ENCODE measurements at regions not wholly inside any gene's neighbourhood (a gene's known extent, or its start where the extent isn't known, plus 50 kb on each side); places are given as distances from the start of the nearest gene placed in this dataset.

GRCh38 chr4:187193141-187193540 lies 469.5 kb upstream of the FAT1 start (continued):
- TF ChIP-seq, protein P1, sequence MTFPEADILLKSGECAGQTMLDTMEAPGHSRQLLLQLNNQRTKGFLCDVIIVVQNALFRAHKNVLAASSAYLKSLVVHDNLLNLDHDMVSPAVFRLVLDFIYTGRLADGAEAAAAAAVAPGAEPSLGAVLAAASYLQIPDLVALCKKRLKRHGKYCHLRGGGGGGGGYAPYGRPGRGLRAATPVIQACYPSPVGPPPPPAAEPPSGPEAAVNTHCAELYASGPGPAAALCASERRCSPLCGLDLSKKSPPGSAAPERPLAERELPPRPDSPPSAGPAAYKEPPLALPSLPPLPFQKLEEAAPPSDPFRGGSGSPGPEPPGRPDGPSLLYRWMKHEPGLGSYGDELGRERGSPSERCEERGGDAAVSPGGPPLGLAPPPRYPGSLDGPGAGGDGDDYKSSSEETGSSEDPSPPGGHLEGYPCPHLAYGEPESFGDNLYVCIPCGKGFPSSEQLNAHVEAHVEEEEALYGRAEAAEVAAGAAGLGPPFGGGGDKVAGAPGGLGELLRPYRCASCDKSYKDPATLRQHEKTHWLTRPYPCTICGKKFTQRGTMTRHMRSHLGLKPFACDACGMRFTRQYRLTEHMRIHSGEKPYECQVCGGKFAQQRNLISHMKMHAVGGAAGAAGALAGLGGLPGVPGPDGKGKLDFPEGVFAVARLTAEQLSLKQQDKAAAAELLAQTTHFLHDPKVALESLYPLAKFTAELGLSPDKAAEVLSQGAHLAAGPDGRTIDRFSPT (tag by site-specific recombination; IDR thresholded peaks at IDR 0.05): no peak
- TF ChIP-seq RBAK (tag by site-specific recombination; IDR thresholded peaks at IDR 0.05): no peak

DNA sequence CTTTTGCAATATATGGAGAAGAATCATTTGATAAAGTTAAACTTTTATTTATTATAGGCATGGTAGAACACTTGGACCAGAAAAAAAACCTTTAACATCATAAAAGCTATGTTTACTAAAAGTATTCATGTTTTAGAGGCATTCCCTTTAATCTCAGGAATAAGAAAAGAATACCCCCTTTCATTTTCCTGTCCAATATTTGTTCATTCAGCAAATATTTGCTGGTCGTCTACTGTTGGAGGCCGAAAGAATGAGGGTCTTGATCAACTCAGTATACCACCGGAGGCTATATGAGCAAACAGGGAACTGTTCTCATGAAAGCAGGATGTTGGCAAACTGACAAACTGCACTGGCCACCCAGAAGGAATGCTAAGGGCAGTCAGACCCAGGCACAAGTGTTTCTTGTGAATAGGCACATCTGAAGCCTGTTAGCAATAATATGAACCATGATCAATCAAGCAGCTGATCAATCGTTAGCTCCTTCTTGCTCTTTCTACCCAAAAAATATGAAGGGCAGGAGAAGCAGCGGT lies 480.8 kb upstream of the FAT1 start:
- H3K4me1 ChIP-seq (ENCODE audit: control insufficient read depth, insufficient read depth, low read length): no peaks in the 10 kb centered on the region
- H3K4me3 ChIP-seq (ENCODE audit: low read depth, low read length): no peak overlapping the region
- TF ChIP-seq ZNF670 (tag by site-specific recombination; IDR thresholded peaks at IDR 0.05; ENCODE audit: low read depth) (no peak), ZNF561 (tag by site-specific recombination; IDR thresholded peaks at IDR 0.05; ENCODE audit: borderline replicate concordance) (no peak), ZNF658 (tag by site-specific recombination; IDR thresholded peaks at IDR 0.05) (no peak), ZNF473 (tag by site-specific recombination; IDR thresholded peaks at IDR 0.05) (no peak), ZNF341 (tag by site-specific recombination; IDR thresholded peaks at IDR 0.05; ENCODE audit: low read depth) (no peak), PRDM1 (tag by site-specific recombination; IDR thresholded peaks at IDR 0.05) (no peak), YY2 (tag by site-specific recombination; IDR thresholded peaks at IDR 0.05) (no peak), ZNF211 (tag by site-specific recombination; IDR thresholded peaks at IDR 0.05; ENCODE audit: low read depth) (no peak), ZNF777 (tag by site-specific recombination; IDR thresholded peaks at IDR 0.05; ENCODE audit: borderline replicate concordance) (no peak), ZNF596 (tag by site-specific recombination; IDR thresholded peaks at IDR 0.05) (no peak), ZNF354C (tag by site-specific recombination; IDR thresholded peaks at IDR 0.05; ENCODE audit: borderline replicate concordance, low read depth) (no peak), ZNF37A (tag by site-specific recombination; IDR thresholded peaks at IDR 0.05) (no peak), FEZF1 (tag by site-specific recombination; IDR thresholded peaks at IDR 0.05) (no peak), MEIS1 (CRISPR knock-in tag; IDR thresholded peaks at IDR 0.05; ENCODE audit: borderline replicate concordance) (no peak), ZNF10 (tag by site-specific recombination; IDR thresholded peaks at IDR 0.05) (no peak)
- TF ChIP-seq, protein P2, sequence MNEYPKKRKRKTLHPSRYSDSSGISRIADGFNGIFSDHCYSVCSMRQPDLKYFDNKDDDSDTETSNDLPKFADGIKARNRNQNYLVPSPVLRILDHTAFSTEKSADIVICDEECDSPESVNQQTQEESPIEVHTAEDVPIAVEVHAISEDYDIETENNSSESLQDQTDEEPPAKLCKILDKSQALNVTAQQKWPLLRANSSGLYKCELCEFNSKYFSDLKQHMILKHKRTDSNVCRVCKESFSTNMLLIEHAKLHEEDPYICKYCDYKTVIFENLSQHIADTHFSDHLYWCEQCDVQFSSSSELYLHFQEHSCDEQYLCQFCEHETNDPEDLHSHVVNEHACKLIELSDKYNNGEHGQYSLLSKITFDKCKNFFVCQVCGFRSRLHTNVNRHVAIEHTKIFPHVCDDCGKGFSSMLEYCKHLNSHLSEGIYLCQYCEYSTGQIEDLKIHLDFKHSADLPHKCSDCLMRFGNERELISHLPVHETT (tag by site-specific recombination; IDR thresholded peaks at IDR 0.05): no peak
- TF ChIP-seq, protein P3, sequence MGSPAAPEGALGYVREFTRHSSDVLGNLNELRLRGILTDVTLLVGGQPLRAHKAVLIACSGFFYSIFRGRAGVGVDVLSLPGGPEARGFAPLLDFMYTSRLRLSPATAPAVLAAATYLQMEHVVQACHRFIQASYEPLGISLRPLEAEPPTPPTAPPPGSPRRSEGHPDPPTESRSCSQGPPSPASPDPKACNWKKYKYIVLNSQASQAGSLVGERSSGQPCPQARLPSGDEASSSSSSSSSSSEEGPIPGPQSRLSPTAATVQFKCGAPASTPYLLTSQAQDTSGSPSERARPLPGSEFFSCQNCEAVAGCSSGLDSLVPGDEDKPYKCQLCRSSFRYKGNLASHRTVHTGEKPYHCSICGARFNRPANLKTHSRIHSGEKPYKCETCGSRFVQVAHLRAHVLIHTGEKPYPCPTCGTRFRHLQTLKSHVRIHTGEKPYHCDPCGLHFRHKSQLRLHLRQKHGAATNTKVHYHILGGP (tag by site-specific recombination; IDR thresholded peaks at IDR 0.05): no peak
- TF ChIP-seq, protein P4, sequence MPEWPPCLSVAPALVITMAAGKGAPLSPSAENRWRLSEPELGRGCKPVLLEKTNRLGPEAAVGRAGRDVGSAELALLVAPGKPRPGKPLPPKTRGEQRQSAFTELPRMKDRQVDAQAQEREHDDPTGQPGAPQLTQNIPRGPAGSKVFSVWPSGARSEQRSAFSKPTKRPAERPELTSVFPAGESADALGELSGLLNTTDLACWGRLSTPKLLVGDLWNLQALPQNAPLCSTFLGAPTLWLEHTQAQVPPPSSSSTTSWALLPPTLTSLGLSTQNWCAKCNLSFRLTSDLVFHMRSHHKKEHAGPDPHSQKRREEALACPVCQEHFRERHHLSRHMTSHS (tag by site-specific recombination; IDR thresholded peaks at IDR 0.05): no peak
- TF ChIP-seq, protein P5, sequence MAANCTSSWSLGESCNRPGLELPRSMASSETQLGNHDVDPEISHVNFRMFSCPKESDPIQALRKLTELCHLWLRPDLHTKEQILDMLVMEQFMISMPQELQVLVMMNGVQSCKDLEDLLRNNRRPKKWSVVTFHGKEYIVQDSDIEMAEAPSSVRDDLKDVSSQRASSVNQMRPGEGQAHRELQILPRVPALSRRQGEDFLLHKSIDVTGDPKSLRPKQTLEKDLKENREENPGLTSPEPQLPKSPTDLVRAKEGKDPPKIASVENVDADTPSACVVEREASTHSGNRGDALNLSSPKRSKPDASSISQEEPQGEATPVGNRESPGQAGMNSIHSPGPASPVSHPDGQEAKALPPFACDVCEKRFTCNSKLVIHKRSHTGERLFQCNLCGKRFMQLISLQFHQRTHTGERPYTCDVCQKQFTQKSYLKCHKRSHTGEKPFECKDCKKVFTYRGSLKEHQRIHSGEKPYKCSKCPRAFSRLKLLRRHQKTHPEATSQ (tag by site-specific recombination; IDR thresholded peaks at IDR 0.05): no peak
- no peaks in the 10 kb centered on the region for H3K36me3 ChIP-seq (ENCODE audit: control insufficient read depth in 2 of 2, insufficient read depth in 1 of 2, low read length in 2 of 2)
- H3K9me3 ChIP-seq (ENCODE audit: control insufficient read depth, insufficient read depth, low read depth, low read length): no peaks in the 10 kb centered on the region
- ChIA-PET CTCF (no interaction called here), POLR2A (no interaction called here)
- no peak overlapping the region for H3K27ac ChIP-seq (ENCODE audit: extremely low read depth, low read depth, low read length)

Data from HEK293 (cell line).